ENCODE measurements at regions not wholly inside any gene's neighbourhood (a gene's known extent, or its start where the extent isn't known, plus 50 kb on each side); places are given as distances from the start of the nearest gene placed in this dataset.

DNA sequence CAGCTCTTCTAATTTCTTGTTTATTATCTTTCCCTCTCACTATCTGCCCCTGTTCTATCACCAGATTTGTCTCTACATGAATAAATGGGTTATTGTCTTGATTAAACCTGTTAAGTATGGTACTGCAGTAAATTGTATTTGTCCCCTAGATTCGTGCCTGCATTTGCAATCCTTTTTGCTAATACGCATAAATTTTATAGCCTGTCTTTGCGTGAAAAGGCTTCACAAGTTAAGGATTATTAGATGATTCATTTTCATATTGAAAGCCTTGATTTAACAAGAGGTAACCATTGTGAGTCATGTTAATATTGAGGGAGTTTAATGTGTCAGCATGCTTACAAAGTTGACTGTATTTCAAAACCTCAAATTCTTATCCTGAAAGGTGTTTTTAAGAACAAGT is 204.6 kb downstream of the PCSK1 start:
- no peak for ATAC-seq
- TF ChIP-seq POLR2AphosphoS5 (IDR thresholded peaks at IDR 0.05; ENCODE audit: low read depth, low read length) (no peak), SIN3A (IDR thresholded peaks at IDR 0.05; ENCODE audit: borderline replicate concordance, insufficient read depth, low read depth, low read length) (no peak), TCF7L2 (IDR thresholded peaks at IDR 0.05; ENCODE audit: low read depth, low read length) (no peak)
- TF ChIP-seq, protein P1, sequence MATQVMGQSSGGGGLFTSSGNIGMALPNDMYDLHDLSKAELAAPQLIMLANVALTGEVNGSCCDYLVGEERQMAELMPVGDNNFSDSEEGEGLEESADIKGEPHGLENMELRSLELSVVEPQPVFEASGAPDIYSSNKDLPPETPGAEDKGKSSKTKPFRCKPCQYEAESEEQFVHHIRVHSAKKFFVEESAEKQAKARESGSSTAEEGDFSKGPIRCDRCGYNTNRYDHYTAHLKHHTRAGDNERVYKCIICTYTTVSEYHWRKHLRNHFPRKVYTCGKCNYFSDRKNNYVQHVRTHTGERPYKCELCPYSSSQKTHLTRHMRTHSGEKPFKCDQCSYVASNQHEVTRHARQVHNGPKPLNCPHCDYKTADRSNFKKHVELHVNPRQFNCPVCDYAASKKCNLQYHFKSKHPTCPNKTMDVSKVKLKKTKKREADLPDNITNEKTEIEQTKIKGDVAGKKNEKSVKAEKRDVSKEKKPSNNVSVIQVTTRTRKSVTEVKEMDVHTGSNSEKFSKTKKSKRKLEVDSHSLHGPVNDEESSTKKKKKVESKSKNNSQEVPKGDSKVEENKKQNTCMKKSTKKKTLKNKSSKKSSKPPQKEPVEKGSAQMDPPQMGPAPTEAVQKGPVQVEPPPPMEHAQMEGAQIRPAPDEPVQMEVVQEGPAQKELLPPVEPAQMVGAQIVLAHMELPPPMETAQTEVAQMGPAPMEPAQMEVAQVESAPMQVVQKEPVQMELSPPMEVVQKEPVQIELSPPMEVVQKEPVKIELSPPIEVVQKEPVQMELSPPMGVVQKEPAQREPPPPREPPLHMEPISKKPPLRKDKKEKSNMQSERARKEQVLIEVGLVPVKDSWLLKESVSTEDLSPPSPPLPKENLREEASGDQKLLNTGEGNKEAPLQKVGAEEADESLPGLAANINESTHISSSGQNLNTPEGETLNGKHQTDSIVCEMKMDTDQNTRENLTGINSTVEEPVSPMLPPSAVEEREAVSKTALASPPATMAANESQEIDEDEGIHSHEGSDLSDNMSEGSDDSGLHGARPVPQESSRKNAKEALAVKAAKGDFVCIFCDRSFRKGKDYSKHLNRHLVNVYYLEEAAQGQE (IDR thresholded peaks at IDR 0.05; ENCODE audit: insufficient read depth in 1 of 2, low read depth in 2 of 2, low read length in 1 of 2): no peak
- TF ChIP-seq, protein P2, sequence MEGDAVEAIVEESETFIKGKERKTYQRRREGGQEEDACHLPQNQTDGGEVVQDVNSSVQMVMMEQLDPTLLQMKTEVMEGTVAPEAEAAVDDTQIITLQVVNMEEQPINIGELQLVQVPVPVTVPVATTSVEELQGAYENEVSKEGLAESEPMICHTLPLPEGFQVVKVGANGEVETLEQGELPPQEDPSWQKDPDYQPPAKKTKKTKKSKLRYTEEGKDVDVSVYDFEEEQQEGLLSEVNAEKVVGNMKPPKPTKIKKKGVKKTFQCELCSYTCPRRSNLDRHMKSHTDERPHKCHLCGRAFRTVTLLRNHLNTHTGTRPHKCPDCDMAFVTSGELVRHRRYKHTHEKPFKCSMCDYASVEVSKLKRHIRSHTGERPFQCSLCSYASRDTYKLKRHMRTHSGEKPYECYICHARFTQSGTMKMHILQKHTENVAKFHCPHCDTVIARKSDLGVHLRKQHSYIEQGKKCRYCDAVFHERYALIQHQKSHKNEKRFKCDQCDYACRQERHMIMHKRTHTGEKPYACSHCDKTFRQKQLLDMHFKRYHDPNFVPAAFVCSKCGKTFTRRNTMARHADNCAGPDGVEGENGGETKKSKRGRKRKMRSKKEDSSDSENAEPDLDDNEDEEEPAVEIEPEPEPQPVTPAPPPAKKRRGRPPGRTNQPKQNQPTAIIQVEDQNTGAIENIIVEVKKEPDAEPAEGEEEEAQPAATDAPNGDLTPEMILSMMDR (IDR thresholded peaks at IDR 0.05): no peak
- no peak overlapping the region for H3K4me3 ChIP-seq (ENCODE audit: low read depth in 2 of 2, low read length in 2 of 2)
- no TSS peak for BruUV-seq (replicated peaks)
- H3K4me1 ChIP-seq (ENCODE audit: control insufficient read depth, insufficient read depth, low read length): no peaks in the 10 kb centered on the region
- H3K36me3 ChIP-seq (ENCODE audit: control insufficient read depth, insufficient read depth, low read length): no peaks in the 10 kb centered on the region
- no peak overlapping the region for H3K27ac ChIP-seq (ENCODE audit: low read length)
- no peak for DNase-seq (ENCODE audit: low read depth, low spot score)
- intact Hi-C loops (cut with micrococcal nuclease; ENCODE audit: unreplicated experiment) (no loop called here), in situ Hi-C loops (cut with HindIII; ENCODE audit: low pct_unique_long_range_greater_than_20kb, low sequenced_read_pairs) (no loop called here)
- no peaks in the 10 kb centered on the region for H3K27me3 ChIP-seq (ENCODE audit: control insufficient read depth, insufficient read depth, low read length)
- no peaks in the 10 kb centered on the region for H3K9me3 ChIP-seq (ENCODE audit: control insufficient read depth, insufficient read depth, low read depth, low read length)
- ChIA-PET POLR2A (no interaction called here), CTCF (interaction anchor here (0.6 kb wide), 1 partner anchor 564 kb away, joined by 3 read pairs; no protein-coding TSS in a partner anchor)

DNA sequence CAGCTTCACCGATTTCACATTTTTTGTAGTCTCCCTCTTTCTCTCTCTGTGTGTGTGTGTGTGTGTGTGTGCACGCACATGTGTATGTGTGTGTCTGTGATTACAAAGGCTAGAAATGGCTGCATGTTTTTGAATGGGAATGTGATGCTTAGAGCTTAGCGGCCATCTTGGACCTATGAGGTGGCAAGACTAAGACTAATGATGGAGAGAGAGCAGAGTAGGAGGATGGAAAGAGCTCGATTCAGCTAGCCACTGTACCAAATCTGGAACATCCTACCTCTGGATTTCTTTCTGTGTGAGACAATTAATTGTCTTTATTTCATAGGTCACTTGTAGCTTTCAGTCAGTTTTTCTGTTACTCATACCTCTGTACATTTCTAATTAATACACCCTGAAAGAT is 205.1 kb downstream of the PCSK1 start:
- ChIA-PET CTCF (interaction anchor here (0.6 kb wide), 1 partner anchor 564 kb away, joined by 3 read pairs; no protein-coding TSS in a partner anchor), POLR2A (no interaction called here)
- H3K4me1 ChIP-seq (ENCODE audit: control insufficient read depth, insufficient read depth, low read length): no peaks in the 10 kb centered on the region
- no TSS peak for BruUV-seq (replicated peaks)
- ATAC-seq (no peak), DNase-seq (ENCODE audit: low read depth, low spot score) (no peak)
- in situ Hi-C loops (cut with HindIII; ENCODE audit: low pct_unique_long_range_greater_than_20kb, low sequenced_read_pairs): no loop called here
- H3K4me3 ChIP-seq (ENCODE audit: low read depth in 2 of 2, low read length in 2 of 2): no peak overlapping the region
- TF ChIP-seq, protein P2 (IDR thresholded peaks at IDR 0.05): no peak
- TF ChIP-seq, protein P1 (IDR thresholded peaks at IDR 0.05; ENCODE audit: insufficient read depth in 1 of 2, low read depth in 2 of 2, low read length in 1 of 2): no peak
- TF ChIP-seq POLR2AphosphoS5 (IDR thresholded peaks at IDR 0.05; ENCODE audit: low read depth, low read length) (no peak), SIN3A (IDR thresholded peaks at IDR 0.05; ENCODE audit: borderline replicate concordance, insufficient read depth, low read depth, low read length) (no peak), TCF7L2 (IDR thresholded peaks at IDR 0.05; ENCODE audit: low read depth, low read length) (no peak)
- intact Hi-C loops (cut with micrococcal nuclease; ENCODE audit: unreplicated experiment): no loop called here
- H3K27me3 ChIP-seq (ENCODE audit: control insufficient read depth, insufficient read depth, low read length): no peaks in the 10 kb centered on the region
- no peaks in the 10 kb centered on the region for H3K9me3 ChIP-seq (ENCODE audit: control insufficient read depth, insufficient read depth, low read depth, low read length)
- H3K36me3 ChIP-seq (ENCODE audit: control insufficient read depth, insufficient read depth, low read length): no peaks in the 10 kb centered on the region
- no peak overlapping the region; the same call in 1 of the 2 replicates for H3K27ac ChIP-seq (ENCODE audit: low read length)
